ENCODE measurements at regions not wholly inside any gene's neighbourhood (a gene's known extent, or its start where the extent isn't known, plus 50 kb on each side); places are given as distances from the start of the nearest gene placed in this dataset.
"Not testable (repeated sequence)": the region's sequence is repeated elsewhere in the genome, so short reads cannot be mapped to it uniquely, and the experiment has no call there.

- H3K9me3 ChIP-seq (ENCODE audit: control insufficient read depth, insufficient read depth, low read length), result no peaks in the 10 kb centered on the region
- H3K4me3 ChIP-seq (ENCODE audit: low read depth, low read length), result no peak overlapping the region
- peaks cover 22% of the 10 kb centered on the region for H3K4me1 ChIP-seq (ENCODE audit: control insufficient read depth, insufficient read depth, low read length)
- H3K27ac ChIP-seq (ENCODE audit: low read depth, low read length), result no peak overlapping the region
- no peak for DNase-seq (ENCODE audit: low read depth in 4 of 6, low spot score in 6 of 6)
- H3K27me3 ChIP-seq (ENCODE audit: control insufficient read depth, insufficient read depth, low read length), result peaks cover 13% of the 10 kb centered on the region
- no CpG with 5 or more reads among the region's 4 CpGs for WGBS (ENCODE audit: insufficient coverage)
- no peaks in the 10 kb centered on the region for H3K36me3 ChIP-seq (ENCODE audit: control insufficient read depth, insufficient read depth, low read length)
Observed at GRCh38 chr5:1648806-1649205, 125.0 kb upstream of the LPCAT1 start.

GRCh38 chr5:1647580-1647979 lies 123.8 kb upstream of the LPCAT1 start:
- Histone ChIP-seq H3K27me3 (ENCODE audit: control insufficient read depth, insufficient read depth, low read length) (peaks cover 15% of the 10 kb centered on the region), H3K4me1 (ENCODE audit: control insufficient read depth, insufficient read depth, low read length) (peaks cover 11% of the 10 kb centered on the region), H3K27ac (ENCODE audit: low read depth, low read length) (no peak overlapping the region), H3K9me3 (ENCODE audit: control insufficient read depth, insufficient read depth, low read length) (no peaks in the 10 kb centered on the region), H3K4me3 (ENCODE audit: low read depth, low read length) (no peak overlapping the region), H3K36me3 (ENCODE audit: control insufficient read depth, insufficient read depth, low read length) (no peaks in the 10 kb centered on the region)
- WGBS (ENCODE audit: insufficient coverage), result 92% methylated on average over 8 of the region's 9 CpGs
- no peak for DNase-seq (ENCODE audit: low read depth in 4 of 6, low spot score in 6 of 6)

- H3K27ac ChIP-seq (ENCODE audit: low read depth, low read length), result no peak overlapping the region
- H3K36me3 ChIP-seq (ENCODE audit: control insufficient read depth, insufficient read depth, low read length), result no peaks in the 10 kb centered on the region
- H3K4me3 ChIP-seq (ENCODE audit: low read depth, low read length), result no peak overlapping the region
Observed at GRCh38 chr5:1644810-1645571, 121.2 kb upstream of the LPCAT1 start.

GRCh38 chr5:1644393-1644809 lies 120.6 kb upstream of the LPCAT1 start:
- DNase-seq (ENCODE audit: low read depth in 4 of 6, low spot score in 6 of 6); H3K36me3 ChIP-seq (ENCODE audit: control insufficient read depth, insufficient read depth, low read length); H3K27ac ChIP-seq (ENCODE audit: low read depth, low read length); H3K4me3 ChIP-seq (ENCODE audit: low read depth, low read length); H3K9me3 ChIP-seq (ENCODE audit: control insufficient read depth, insufficient read depth, low read length): not testable (repeated sequence)
- H3K27me3 ChIP-seq (ENCODE audit: control insufficient read depth, insufficient read depth, low read length), result peaks cover 15% of the 10 kb centered on the region
- WGBS (ENCODE audit: insufficient coverage), result 5% methylated on average over 11 of the region's 22 CpGs
- H3K4me1 ChIP-seq (ENCODE audit: control insufficient read depth, insufficient read depth, low read length), result peaks cover 22% of the 10 kb centered on the region

More at GRCh38 chr5:1644810-1645571, 121.2 kb upstream of the LPCAT1 start:
- peak; percentile 78 to 96 (median 86) for DNase-seq (ENCODE audit: low read depth in 4 of 6, low spot score in 6 of 6)
- WGBS (ENCODE audit: insufficient coverage), result 5% methylated on average over 46 of the region's 52 CpGs
- peaks cover 22% of the 10 kb centered on the region for H3K4me1 ChIP-seq (ENCODE audit: control insufficient read depth, insufficient read depth, low read length)
- no peaks in the 10 kb centered on the region for H3K9me3 ChIP-seq (ENCODE audit: control insufficient read depth, insufficient read depth, low read length)
- peaks cover 15% of the 10 kb centered on the region for H3K27me3 ChIP-seq (ENCODE audit: control insufficient read depth, insufficient read depth, low read length)

- H3K36me3 ChIP-seq (ENCODE audit: control insufficient read depth, insufficient read depth, low read length), result no peaks in the 10 kb centered on the region
- peaks cover 15% of the 10 kb centered on the region for H3K27me3 ChIP-seq (ENCODE audit: control insufficient read depth, insufficient read depth, low read length)
- 22% methylated on average over 7 of the region's 14 CpGs for WGBS (ENCODE audit: insufficient coverage)
- DNase-seq (ENCODE audit: low read depth in 4 of 6, low spot score in 6 of 6), result peak in 1 of 6 donors; percentile 23
- no peaks in the 10 kb centered on the region for H3K9me3 ChIP-seq (ENCODE audit: control insufficient read depth, insufficient read depth, low read length)
- H3K4me1 ChIP-seq (ENCODE audit: control insufficient read depth, insufficient read depth, low read length), result peaks cover 22% of the 10 kb centered on the region
- H3K4me3 ChIP-seq (ENCODE audit: low read depth, low read length), result no peak overlapping the region
- no peak overlapping the region for H3K27ac ChIP-seq (ENCODE audit: low read depth, low read length)
Observed at GRCh38 chr5:1643651-1644392, 120.1 kb upstream of the LPCAT1 start.

GRCh38 chr5:1642621-1643061 lies 118.9 kb upstream of the LPCAT1 start:
- Histone ChIP-seq H3K9me3 (ENCODE audit: control insufficient read depth, insufficient read depth, low read length) (no peaks in the 10 kb centered on the region), H3K4me1 (ENCODE audit: control insufficient read depth, insufficient read depth, low read length) (peaks cover 22% of the 10 kb centered on the region), H3K27me3 (ENCODE audit: control insufficient read depth, insufficient read depth, low read length) (peaks cover 15% of the 10 kb centered on the region), H3K27ac (ENCODE audit: low read depth, low read length) (no peak overlapping the region), H3K36me3 (ENCODE audit: control insufficient read depth, insufficient read depth, low read length) (no peaks in the 10 kb centered on the region), H3K4me3 (ENCODE audit: low read depth, low read length) (no peak overlapping the region)
- DNase-seq (ENCODE audit: low read depth in 4 of 6, low spot score in 6 of 6), result no peak
- 85% methylated on average over 10 of the region's 11 CpGs for WGBS (ENCODE audit: insufficient coverage)

- Histone ChIP-seq H3K27me3 (ENCODE audit: control insufficient read depth, insufficient read depth, low read length) (peaks cover 15% of the 10 kb centered on the region), H3K9me3 (ENCODE audit: control insufficient read depth, insufficient read depth, low read length) (no peaks in the 10 kb centered on the region), H3K4me3 (ENCODE audit: low read depth, low read length) (no peak overlapping the region), H3K27ac (ENCODE audit: low read depth, low read length) (no peak overlapping the region), H3K4me1 (ENCODE audit: control insufficient read depth, insufficient read depth, low read length) (peaks cover 22% of the 10 kb centered on the region), H3K36me3 (ENCODE audit: control insufficient read depth, insufficient read depth, low read length) (no peaks in the 10 kb centered on the region)
- DNase-seq (ENCODE audit: low read depth in 4 of 6, low spot score in 6 of 6), result no peak
- 77% methylated on average over 6 of the region's 8 CpGs for WGBS (ENCODE audit: insufficient coverage)
Observed at GRCh38 chr5:1642221-1642620, 118.5 kb upstream of the LPCAT1 start.

GRCh38 chr5:1641560-1642166 lies 117.9 kb upstream of the LPCAT1 start:
- Histone ChIP-seq H3K4me1 (ENCODE audit: control insufficient read depth, insufficient read depth, low read length) (peaks cover 22% of the 10 kb centered on the region), H3K27me3 (ENCODE audit: control insufficient read depth, insufficient read depth, low read length) (peaks cover 15% of the 10 kb centered on the region), H3K9me3 (ENCODE audit: control insufficient read depth, insufficient read depth, low read length) (no peaks in the 10 kb centered on the region), H3K27ac (ENCODE audit: low read depth, low read length) (no peak overlapping the region), H3K36me3 (ENCODE audit: control insufficient read depth, insufficient read depth, low read length) (no peaks in the 10 kb centered on the region), H3K4me3 (ENCODE audit: low read depth, low read length) (no peak overlapping the region)
- WGBS (ENCODE audit: insufficient coverage), result 0% methylated on average over 7 of the region's 12 CpGs
- DNase-seq (ENCODE audit: low read depth in 4 of 6, low spot score in 6 of 6), result peak; percentile 67 to 98 (median 80)

GRCh38 chr5:1641041-1641440 lies 117.3 kb upstream of the LPCAT1 start:
- H3K4me3 ChIP-seq (ENCODE audit: low read depth, low read length), result no peak overlapping the region
- H3K27ac ChIP-seq (ENCODE audit: low read depth, low read length), result no peak overlapping the region
- no peaks in the 10 kb centered on the region for H3K9me3 ChIP-seq (ENCODE audit: control insufficient read depth, insufficient read depth, low read length)
- no peak for DNase-seq (ENCODE audit: low read depth in 4 of 6, low spot score in 6 of 6)
- 73% methylated on average over 3 of the region's 16 CpGs for WGBS (ENCODE audit: insufficient coverage)
- peaks cover 15% of the 10 kb centered on the region for H3K27me3 ChIP-seq (ENCODE audit: control insufficient read depth, insufficient read depth, low read length)
- H3K36me3 ChIP-seq (ENCODE audit: control insufficient read depth, insufficient read depth, low read length), result no peaks in the 10 kb centered on the region
- peaks cover 22% of the 10 kb centered on the region for H3K4me1 ChIP-seq (ENCODE audit: control insufficient read depth, insufficient read depth, low read length)
